ENCODE measurements at regions not wholly inside any gene's neighbourhood (a gene's known extent, or its start where the extent isn't known, plus 50 kb on each side); places are given as distances from the start of the nearest gene placed in this dataset.

- no peaks in the 10 kb centered on the region for H3K27me3 Mint-ChIP-seq
- Histone ChIP-seq H3K27me3 (ENCODE audit: control insufficient read depth in 1 of 2, insufficient read depth in 2 of 2, low read length in 2 of 2) (no peaks in the 10 kb centered on the region), H3K4me3 (ENCODE audit: low read length) (no peak overlapping the region), H3K9me3 (ENCODE audit: control insufficient read depth in 1 of 2, insufficient read depth in 1 of 2, low read length in 2 of 2) (peaks cover 0 to 3% of the 10 kb centered on the region in 2 experiments), H3K36me3 (ENCODE audit: insufficient read depth, low read length) (no peaks in the 10 kb centered on the region), H3K27ac (ENCODE audit: low read depth in 1 of 2, low read length in 2 of 2) (no peak overlapping the region), H3K4me1 (ENCODE audit: insufficient read depth, low read length) (no peaks in the 10 kb centered on the region)
- peaks cover 6% of the 10 kb centered on the region for H3K9me3 Mint-ChIP-seq
- ChIA-PET CTCF (no interaction called here), POLR2A (no interaction called here)
- DNase-seq (no peak), ATAC-seq (ENCODE audit: poor library complexity) (no peak)
- intact Hi-C loops (cut with DNase I, micrococcal nuclease), result no loop called here
- no peak overlapping the region for H3K4me3 Mint-ChIP-seq
- H3K27ac Mint-ChIP-seq, result no peak overlapping the region
- H3K36me3 Mint-ChIP-seq (ENCODE audit: low read depth), result no peaks in the 10 kb centered on the region
- no peaks in the 10 kb centered on the region for H3K4me1 Mint-ChIP-seq (ENCODE audit: low read depth)
- TF ChIP-seq CTCF (IDR thresholded peaks at IDR 0.05), result no peak
Measured at GRCh38 chr14:87080146-87080545, 912.8 kb downstream of the GALC start.

- no peaks in the 10 kb centered on the region for H3K27me3 Mint-ChIP-seq
- H3K9me3 Mint-ChIP-seq, result peaks cover 6% of the 10 kb centered on the region
- no peak for DNase-seq
- no peak overlapping the region for H3K27ac Mint-ChIP-seq
- Histone ChIP-seq H3K4me3 (ENCODE audit: low read length) (no peak overlapping the region), H3K36me3 (ENCODE audit: insufficient read depth, low read length) (no peaks in the 10 kb centered on the region), H3K4me1 (ENCODE audit: insufficient read depth, low read length) (no peaks in the 10 kb centered on the region), H3K27me3 (ENCODE audit: control insufficient read depth in 1 of 2, insufficient read depth in 2 of 2, low read length in 2 of 2) (no peaks in the 10 kb centered on the region), H3K27ac (ENCODE audit: low read depth in 1 of 2, low read length in 2 of 2) (no peak overlapping the region), H3K9me3 (ENCODE audit: control insufficient read depth in 1 of 2, insufficient read depth in 1 of 2, low read length in 2 of 2) (peaks cover 0 to 3% of the 10 kb centered on the region in 2 experiments)
- ChIA-PET CTCF (no interaction called here), POLR2A (no interaction called here)
- no peak overlapping the region for H3K4me3 Mint-ChIP-seq
- H3K36me3 Mint-ChIP-seq (ENCODE audit: low read depth), result no peaks in the 10 kb centered on the region
- TF ChIP-seq CTCF (IDR thresholded peaks at IDR 0.05), result no peak
- no peak for ATAC-seq (ENCODE audit: poor library complexity)
- H3K4me1 Mint-ChIP-seq (ENCODE audit: low read depth), result no peaks in the 10 kb centered on the region
- intact Hi-C loops (cut with DNase I, micrococcal nuclease), result no loop called here
Measured at GRCh38 chr14:87079416-87079815, 913.6 kb downstream of the GALC start.

- Histone ChIP-seq H3K4me1 (ENCODE audit: insufficient read depth, low read length) (no peaks in the 10 kb centered on the region), H3K4me3 (ENCODE audit: low read length) (no peak overlapping the region), H3K36me3 (ENCODE audit: insufficient read depth, low read length) (no peaks in the 10 kb centered on the region), H3K27me3 (ENCODE audit: control insufficient read depth in 1 of 2, insufficient read depth in 2 of 2, low read length in 2 of 2) (no peaks in the 10 kb centered on the region), H3K9me3 (ENCODE audit: control insufficient read depth in 1 of 2, insufficient read depth in 1 of 2, low read length in 2 of 2) (peaks cover 0 to 3% of the 10 kb centered on the region in 2 experiments), H3K27ac (ENCODE audit: low read depth in 1 of 2, low read length in 2 of 2) (no peak overlapping the region)
- DNase-seq (no peak), ATAC-seq (ENCODE audit: poor library complexity) (no peak)
- no peak for TF ChIP-seq CTCF (IDR thresholded peaks at IDR 0.05)
- Mint-ChIP-seq H3K27ac (no peak overlapping the region), H3K36me3 (ENCODE audit: low read depth) (no peaks in the 10 kb centered on the region), H3K4me1 (ENCODE audit: low read depth) (no peaks in the 10 kb centered on the region), H3K9me3 (peaks cover 2% of the 10 kb centered on the region), H3K27me3 (no peaks in the 10 kb centered on the region), H3K4me3 (no peak overlapping the region)
- intact Hi-C loops (cut with DNase I, micrococcal nuclease), result no loop called here
- POLR2A ChIA-PET, result no interaction called here
- CTCF ChIA-PET, result no interaction called here
Measured at GRCh38 chr14:87076922-87077321, 916.1 kb downstream of the GALC start.
